Prostate gland (tissue), 2 donors: ENCODE measurements at regions not wholly inside any gene's neighbourhood (a gene's known extent, or its start where the extent isn't known, plus 50 kb on each side); places are given as distances from the start of the nearest gene placed in this dataset.
"Not testable (repeated sequence)": the region's sequence is repeated elsewhere in the genome, so short reads cannot be mapped to it uniquely, and the experiment has no call there.

Experiments
- DNase-seq: peaks from one replicate; pipeline ENCODE4 v3.0.0-alpha.2; 2019; ENCODE audit warnings: low spot score
- H3K27ac ChIP-seq, 2 donors: fragments of 200-600 bp; sonication (generic); 2 replicates each; pipeline ENCODE4 v1.5.1; 2017 to 2019
- H3K27me3 ChIP-seq: fragments of 200-600 bp; sonication (generic); replicated peaks from 2 replicates; pipeline ENCODE4 v1.5.1; 2019; ENCODE audit not compliant: insufficient read depth
- H3K36me3 ChIP-seq, 2 donors: fragments of 200-600 bp; sonication (generic); 1 replicate in 1 of 2; 2 replicates in 1 of 2; pipeline versions ENCODE4 v1.5.1 to v1.8.1; 2017 to 2019
- H3K4me1 ChIP-seq: fragments of 200-600 bp; sonication (generic); replicated peaks from 2 replicates; pipeline ENCODE4 v1.5.1; 2019
- H3K4me3 ChIP-seq, 2 donors: fragments of 200-600 bp; sonication (generic); 2 replicates each; pipeline ENCODE4 v1.5.1; 2017 to 2019
- H3K9me3 ChIP-seq: fragments of 200-600 bp; sonication (generic); 2 replicates; pipeline ENCODE4 v1.5.1; 2017
- CTCF ChIP-seq, 4 experiments: fragments of 200-600 bp in 2 of 4; fragments of 450-650 bp in 2 of 4; sonication (generic) in 2 of 4; IDR thresholded peaks; 1 replicate in 3 of 4; 2 replicates in 1 of 4; pipeline ENCODE4 v1.5.1; 2016 to 2019; ENCODE audit warnings: antibody characterized with exemption in 4 of 4, mild to moderate bottlenecking in 2 of 4, moderate library complexity in 2 of 4
- POLR2A ChIP-seq: fragments of 450-650 bp; IDR thresholded peaks from one replicate; pipeline ENCODE4 v1.6.1; 2016; ENCODE audit warnings: antibody characterized with exemption, mild to moderate bottlenecking
- POLR2AphosphoS5 ChIP-seq: sonication (generic); formaldehyde crosslinking; IDR thresholded peaks from one replicate; pipeline ENCODE4 v1.6.1; 2017; ENCODE audit warnings: antibody characterized with exemption
- WGBS: methylation state at CpG from one replicate; pipeline ENCODE4 v1.1.5; 2018; 5-methylcytosine and 5-hydroxymethylcytosine counted together
- intact Hi-C: fragments of 100-400 bp; cut with DNase I; formaldehyde crosslinking; loops from one replicate; pipeline ENCODE4 v1.14.2; 2022

- intact Hi-C loops, result no loop called here
- WGBS, result 64% methylated on average over 10 of the region's 10 CpGs
These were observed 398.1 kb upstream of the TNRC6C start for GRCh38 chr17:77560381-77560780.

GRCh38 chr17:77560841-77561240 is 397.7 kb upstream of the TNRC6C start:
- WGBS, result 66% methylated on average over 13 of the region's 13 CpGs
- Histone ChIP-seq H3K36me3 (no peaks in the 10 kb centered on the region), H3K9me3 (no peaks in the 10 kb centered on the region), H3K4me3 (no peak overlapping the region), H3K27ac (no peak overlapping the region), H3K27me3 (no peaks in the 10 kb centered on the region), H3K4me1 (peaks cover under 1% of the 10 kb centered on the region)
- no peak for TF ChIP-seq POLR2AphosphoS5
- TF ChIP-seq POLR2A, result no peak
- no peak for TF ChIP-seq CTCF (IDR thresholded peaks at IDR 0.05)
- intact Hi-C loops, result no loop called here
- DNase-seq, result no peak

More at GRCh38 chr17:77560381-77560780, 398.1 kb upstream of the TNRC6C start:
- Histone ChIP-seq H3K36me3 (no peaks in the 10 kb centered on the region), H3K4me3 (no peak overlapping the region), H3K9me3 (no peaks in the 10 kb centered on the region), H3K27ac (no peak overlapping the region), H3K27me3 (no peaks in the 10 kb centered on the region), H3K4me1 (peaks cover 4% of the 10 kb centered on the region)
- no peak for TF ChIP-seq POLR2AphosphoS5
- TF ChIP-seq CTCF (IDR thresholded peaks at IDR 0.05), result no peak
- TF ChIP-seq POLR2A, result no peak
- DNase-seq, result no peak

GRCh38 chr17:77562361-77562760 is 396.1 kb upstream of the TNRC6C start:
- H3K4me3 ChIP-seq, H3K27me3 ChIP-seq, H3K4me1 ChIP-seq, H3K27ac ChIP-seq, intact Hi-C loops, DNase-seq, H3K36me3 ChIP-seq, H3K9me3 ChIP-seq: not testable (repeated sequence)
- 92% methylated on average over 12 of the region's 12 CpGs for WGBS

GRCh38 chr17:77563439-77564102 is 394.9 kb upstream of the TNRC6C start:
- no peak for DNase-seq
- WGBS, result 94% methylated on average over 7 of the region's 7 CpGs

GRCh38 chr17:77564278-77564920 is 394.1 kb upstream of the TNRC6C start:
- no peaks in the 10 kb centered on the region for H3K4me1 ChIP-seq
- H3K9me3 ChIP-seq, result no peaks in the 10 kb centered on the region
- 95% methylated on average over 13 of the region's 13 CpGs for WGBS
- no peaks in the 10 kb centered on the region for H3K36me3 ChIP-seq
- H3K27me3 ChIP-seq, result no peaks in the 10 kb centered on the region
- intact Hi-C loops, result no loop called here
- TF ChIP-seq POLR2A (no peak), POLR2AphosphoS5 (no peak), CTCF (IDR thresholded peaks at IDR 0.05) (no peak)
- DNase-seq, result no peak
- no peak overlapping the region for H3K27ac ChIP-seq
- H3K4me3 ChIP-seq, result no peak overlapping the region

More at GRCh38 chr17:77563439-77564102, 394.9 kb upstream of the TNRC6C start:
- Histone ChIP-seq H3K4me1 (no peaks in the 10 kb centered on the region), H3K4me3 (no peak overlapping the region), H3K27ac (no peak overlapping the region), H3K9me3 (no peaks in the 10 kb centered on the region), H3K27me3 (no peaks in the 10 kb centered on the region), H3K36me3 (no peaks in the 10 kb centered on the region)
- intact Hi-C loops, result no loop called here
- TF ChIP-seq POLR2A, result no peak
- TF ChIP-seq CTCF (IDR thresholded peaks at IDR 0.05), result no peak
- TF ChIP-seq POLR2AphosphoS5, result no peak
